GM19351 (cell line): ENCODE measurements at regions not wholly inside any gene's neighbourhood (a gene's known extent, or its start where the extent isn't known, plus 50 kb on each side); places are given as distances from the start of the nearest gene placed in this dataset.

Source experiments
- ATAC-seq: cut with Tn5 transposase; IDR thresholded peaks from one replicate; pipeline ENCODE4 v1.9.1; 2021; ENCODE audit warnings: mild to moderate bottlenecking, moderate library complexity; ENCODE audit not compliant: unreplicated experiment

DNA sequence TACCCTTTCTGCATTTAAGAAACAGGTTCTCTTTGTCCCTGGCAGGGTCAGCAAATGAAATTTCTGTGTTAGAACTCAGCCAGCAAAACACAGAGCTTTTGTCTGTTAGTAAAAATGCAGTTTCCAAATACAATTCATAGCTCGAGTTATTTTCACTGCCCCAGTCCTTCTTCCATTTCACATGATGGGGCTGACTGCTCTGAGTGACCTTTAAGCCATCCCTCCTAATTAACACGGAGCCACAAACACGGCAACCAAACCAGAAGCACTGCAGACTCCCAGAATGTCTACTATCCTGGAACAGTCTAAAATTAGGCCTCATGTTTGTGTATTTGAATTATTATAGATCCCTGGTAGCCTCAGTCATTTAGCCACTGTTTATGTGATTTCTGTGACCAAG lies 99.1 kb upstream of the RGS4 start:
- no peak for ATAC-seq

DNA sequence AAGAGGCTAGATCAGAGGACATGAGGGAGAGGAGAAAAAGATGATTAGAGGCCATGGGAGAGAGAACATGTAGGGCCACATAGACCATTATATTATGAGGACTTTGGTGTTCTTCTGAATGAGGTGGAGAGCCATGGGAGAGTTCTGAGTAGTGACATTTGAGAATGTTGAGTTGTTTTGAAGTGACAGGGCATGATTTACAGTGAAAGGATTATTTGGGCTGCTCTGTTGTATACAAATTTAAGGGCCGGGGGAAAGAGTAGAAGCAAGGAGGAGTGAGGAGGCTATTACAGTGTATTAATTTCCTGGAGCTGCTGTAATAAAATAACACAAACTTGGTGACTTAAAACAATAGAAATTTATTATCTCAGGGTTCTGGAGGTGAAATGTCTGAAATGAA lies 102.5 kb upstream of the RGS4 start:
- ATAC-seq, result no peak

DNA sequence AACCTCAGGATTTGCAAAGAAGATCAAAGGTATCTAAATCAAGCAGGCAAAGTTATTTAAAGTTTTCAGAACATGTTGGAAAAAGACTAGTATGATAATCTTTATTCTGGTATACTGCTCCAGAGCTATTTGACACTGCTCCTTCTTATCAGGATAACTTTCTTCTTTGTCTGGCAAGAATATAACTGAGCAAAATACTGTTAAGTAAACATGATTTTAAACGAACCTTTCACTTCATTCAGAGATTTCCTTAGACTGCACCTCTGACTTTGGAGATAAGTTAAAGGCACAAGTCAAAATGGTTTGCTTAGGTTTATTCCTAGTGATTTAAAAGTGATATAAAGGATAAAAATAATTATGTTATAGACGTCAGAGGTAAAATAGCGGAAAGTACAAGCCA lies 103.9 kb upstream of the CCDC190 start:
- ATAC-seq, result no peak

DNA sequence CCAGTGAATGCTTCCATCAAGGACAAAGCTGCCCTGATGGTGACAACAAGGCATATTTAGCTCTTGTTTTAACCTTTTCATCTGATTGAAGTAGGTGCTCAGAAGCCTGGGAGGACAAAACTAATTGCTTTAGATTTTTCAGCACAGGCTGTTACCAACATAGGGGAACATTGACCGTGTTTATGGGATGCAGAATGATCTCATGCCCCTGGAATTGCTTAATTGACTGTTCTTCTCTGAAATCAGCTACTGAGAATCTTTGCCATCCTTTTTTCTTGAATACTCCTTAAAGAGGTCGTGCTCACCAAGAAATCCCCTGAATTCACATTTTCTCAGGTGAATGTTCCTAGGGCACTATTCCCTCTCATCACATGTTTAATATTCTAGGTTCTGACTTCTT lies 95.9 kb upstream of the CCDC190 start:
- no peak for ATAC-seq

DNA sequence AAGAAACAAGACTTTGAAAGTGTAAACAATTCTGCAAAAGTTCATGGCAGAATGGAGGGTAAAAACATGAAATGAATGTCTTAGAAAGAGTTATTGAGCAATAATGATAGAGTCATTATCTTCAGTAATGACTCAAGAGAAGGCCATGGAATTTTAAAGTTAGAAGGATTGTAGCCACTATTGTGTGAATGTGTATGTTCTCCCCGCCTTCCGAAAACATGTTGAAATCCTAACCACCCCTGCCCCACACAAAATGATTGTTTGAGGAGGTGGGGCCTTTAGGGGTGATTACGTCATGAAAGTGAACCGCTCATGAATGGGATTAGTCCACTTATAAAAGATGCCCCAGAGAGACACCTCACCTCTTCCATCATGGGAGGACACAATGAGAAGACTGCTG lies 93.8 kb upstream of the CCDC190 start:
- ATAC-seq, result no peak

DNA sequence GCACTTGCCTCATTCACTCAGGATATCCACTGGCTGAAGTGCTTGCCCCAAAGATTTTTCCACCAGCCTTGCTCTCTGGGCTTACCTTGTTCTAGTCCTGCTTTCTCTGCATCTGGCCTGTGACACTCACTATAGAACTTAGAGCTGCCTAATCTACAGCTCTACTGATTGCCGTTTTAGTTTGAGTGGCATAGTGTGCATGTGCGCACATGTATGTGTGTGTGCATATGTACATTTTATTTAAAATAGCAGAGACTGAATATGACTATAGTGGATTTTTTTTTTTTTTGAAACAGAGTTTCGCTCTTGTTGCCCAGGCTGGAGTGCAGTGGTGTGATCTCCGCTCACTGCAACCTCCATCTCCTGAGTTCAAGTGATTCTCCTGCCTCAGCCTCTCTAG lies 92.0 kb upstream of the CCDC190 start:
- ATAC-seq, result no peak

DNA sequence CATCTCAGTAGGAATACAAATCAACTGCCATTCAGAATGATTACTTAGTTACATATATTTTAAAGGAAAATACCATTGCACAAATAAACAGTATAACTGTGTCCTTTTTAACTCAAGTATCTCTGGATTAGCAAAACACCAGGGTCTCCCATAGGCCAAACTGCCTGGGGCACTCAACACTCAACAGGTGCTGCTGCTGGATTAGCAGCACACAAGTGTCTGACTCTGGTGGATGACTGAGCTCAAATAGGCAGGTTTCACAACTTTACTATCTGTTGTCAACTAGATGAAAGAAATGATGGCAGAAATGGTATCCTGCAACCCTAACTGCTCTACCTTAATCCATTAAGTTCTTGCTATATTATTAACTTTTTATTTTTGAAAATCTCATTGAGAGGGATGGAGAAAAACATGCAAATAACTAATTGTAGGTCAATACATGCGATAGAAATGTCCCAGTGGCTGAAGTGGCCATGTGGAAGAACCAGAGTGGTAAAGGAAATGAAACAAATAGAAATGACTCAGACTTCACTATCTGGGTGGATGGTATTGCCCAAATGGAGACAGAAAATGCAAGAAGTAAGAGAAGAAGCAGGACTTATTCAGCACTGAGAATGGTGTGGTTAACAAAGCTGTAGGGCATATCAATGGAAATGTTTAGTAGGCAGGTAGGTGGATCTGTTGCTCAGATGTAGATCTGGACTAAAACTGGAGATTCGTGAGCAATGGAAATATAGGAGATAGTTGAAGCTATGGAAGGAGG lies 90.8 kb upstream of the CCDC190 start:
- ATAC-seq, result peak; percentile 96

DNA sequence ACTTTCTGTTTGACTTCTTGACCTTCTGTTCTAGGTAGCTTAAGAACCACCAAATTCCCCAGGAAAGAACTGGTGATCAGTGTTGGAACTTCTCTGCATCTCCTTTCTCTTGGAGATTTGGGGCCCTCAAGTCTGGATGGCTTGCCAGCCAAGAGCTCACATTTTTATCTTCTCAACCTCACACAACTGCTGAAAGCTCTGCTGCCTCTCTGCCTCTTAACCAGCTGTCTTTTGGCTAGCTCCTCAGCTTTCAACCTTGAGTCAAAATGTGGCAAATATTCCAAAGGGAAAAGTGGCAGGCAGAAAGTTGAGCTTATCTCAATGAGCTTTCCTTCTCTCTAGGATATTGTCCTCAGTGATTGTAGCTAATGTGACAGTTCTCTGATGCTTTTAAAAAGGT lies 89.2 kb upstream of the CCDC190 start:
- no peak for ATAC-seq

DNA sequence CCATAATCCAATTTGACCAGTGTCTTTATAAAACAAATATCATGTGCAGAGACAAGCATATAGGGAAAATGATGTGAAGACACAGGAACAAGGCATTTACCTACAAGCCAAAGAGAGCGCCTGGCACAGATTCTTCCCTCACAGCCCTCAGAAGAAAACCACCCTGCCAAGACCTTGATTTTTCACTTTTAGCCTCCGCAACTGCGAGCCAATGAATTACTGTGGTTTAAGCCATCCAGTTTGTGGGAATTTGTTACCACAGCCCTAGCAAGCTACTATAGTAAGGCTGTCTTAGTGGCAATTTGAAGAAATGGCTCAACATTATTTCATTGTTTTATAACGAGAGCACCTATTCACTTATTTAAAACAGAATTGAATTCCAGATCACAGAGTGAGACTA lies 85.7 kb upstream of the CCDC190 start:
- no peak for ATAC-seq

DNA sequence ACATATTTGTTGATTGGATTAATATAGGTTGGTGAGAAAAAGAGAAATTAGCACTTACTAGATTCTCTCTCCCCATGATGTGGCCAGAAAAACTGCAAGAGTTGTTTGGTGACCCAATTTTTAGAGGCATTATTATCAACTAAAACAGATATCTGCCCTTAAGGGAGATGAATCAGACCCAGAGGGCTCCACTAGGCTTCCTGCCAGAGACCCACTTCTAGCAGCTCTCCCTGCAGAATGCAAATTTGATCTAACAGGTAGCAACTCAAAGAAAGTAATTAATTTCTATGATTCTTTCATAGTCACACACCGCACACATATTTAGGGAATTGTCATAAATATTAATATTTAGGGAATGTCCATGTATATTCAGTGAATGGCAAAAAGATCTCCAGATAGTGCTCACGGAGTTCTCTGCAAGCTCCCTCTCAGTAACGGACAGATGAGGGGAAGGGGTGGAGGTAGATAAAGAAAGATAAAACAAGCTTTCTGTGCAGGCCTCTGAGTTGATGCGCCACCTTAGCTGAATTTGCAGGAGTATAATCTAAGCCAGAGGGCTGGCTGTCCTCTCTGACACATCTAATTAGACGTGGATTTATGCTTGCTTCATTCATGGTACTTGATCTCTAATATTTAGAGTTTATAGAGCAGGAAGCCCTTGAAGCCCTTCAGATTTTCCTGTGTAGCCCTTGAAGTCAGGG lies 84.1 kb upstream of the CCDC190 start:
- ATAC-seq, result no peak

DNA sequence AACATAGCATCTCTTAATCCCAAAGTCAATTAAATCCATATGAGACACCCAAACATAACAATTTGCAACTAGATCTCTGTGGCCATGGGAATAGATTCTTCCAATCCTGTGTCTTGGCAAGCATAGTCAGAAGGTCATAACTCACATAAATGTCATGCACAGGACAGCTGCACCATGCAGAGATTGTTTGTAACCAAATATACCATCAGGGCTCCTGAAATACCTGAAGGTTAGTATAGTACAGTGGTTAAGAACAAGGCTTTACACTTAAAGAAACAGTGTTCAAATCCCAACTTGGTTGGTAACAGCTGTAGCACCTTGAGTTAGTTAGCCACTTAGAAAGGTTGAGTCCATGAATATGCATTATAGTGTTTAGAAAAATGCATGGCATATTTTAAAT lies 82.6 kb upstream of the CCDC190 start:
- ATAC-seq, result no peak

DNA sequence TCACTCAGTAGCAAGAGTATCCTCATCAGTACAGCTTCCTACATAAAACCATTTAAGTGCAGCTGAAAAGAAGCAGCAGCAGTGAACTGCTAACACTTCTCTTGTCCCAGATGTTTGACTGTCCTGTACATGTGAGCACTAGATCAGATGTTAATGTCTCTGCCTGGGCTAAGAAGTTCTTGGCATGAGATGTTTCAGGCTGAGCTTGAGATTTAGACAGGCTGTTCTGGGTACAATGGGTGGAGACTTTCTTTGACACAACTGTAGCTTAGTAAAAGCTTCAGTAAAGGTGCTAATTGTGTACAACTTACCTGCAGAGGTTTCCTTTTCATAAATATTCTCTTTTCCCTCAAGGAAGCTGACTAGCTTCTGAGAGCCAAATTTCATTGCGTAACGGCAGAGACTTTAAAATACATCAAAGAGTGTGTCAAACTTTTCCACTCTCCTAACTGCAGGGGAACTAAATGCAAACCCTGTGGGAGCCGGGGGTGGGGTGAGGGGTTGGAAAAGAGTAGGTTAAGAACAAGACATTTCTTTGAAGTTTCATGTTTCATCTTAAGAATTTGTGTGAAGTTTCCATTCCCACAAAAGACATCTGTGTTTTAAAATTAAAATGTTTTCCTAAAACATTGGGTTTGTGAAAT lies 82.1 kb upstream of the CCDC190 start:
- ATAC-seq, result no peak

DNA sequence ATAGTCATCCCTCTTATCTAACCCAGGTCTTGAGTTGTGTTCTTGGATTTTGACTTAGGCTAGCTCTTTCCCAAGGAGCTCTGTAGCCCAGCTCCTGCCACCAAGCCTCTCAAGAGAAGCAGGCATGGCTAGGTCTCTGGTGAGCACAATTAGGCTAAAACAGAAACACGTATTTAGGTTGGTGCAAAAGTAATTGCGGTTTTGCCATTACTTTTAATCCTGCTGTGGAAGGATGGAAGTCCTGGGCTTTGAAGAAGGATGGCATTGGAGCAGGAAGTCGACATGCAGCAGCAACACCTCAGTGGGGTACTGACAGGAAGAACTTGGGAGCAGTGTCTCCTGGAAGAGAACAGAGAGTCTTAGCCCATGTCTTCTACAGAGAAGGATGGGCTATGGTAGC lies 80.0 kb upstream of the CCDC190 start:
- no peak for ATAC-seq

DNA sequence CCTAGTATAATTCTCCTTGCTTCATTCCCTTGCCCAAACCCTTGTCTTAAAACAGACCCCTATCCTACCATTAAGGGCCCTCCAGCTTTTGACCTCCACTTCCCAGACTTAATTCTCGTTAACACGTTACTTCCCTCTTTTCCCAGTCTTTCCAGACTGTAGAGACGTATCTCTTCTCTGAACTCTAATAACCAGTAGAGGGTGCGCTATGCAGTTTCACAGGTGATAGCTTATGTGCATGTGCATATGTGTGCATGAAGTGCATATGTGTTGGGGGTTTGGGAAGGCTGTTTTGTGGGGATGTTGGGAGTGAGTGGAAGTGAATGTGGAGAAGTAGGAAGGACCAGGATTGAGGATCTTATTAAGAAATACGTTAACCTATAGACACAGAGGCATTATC lies 78.1 kb upstream of the CCDC190 start:
- ATAC-seq, result no peak

DNA sequence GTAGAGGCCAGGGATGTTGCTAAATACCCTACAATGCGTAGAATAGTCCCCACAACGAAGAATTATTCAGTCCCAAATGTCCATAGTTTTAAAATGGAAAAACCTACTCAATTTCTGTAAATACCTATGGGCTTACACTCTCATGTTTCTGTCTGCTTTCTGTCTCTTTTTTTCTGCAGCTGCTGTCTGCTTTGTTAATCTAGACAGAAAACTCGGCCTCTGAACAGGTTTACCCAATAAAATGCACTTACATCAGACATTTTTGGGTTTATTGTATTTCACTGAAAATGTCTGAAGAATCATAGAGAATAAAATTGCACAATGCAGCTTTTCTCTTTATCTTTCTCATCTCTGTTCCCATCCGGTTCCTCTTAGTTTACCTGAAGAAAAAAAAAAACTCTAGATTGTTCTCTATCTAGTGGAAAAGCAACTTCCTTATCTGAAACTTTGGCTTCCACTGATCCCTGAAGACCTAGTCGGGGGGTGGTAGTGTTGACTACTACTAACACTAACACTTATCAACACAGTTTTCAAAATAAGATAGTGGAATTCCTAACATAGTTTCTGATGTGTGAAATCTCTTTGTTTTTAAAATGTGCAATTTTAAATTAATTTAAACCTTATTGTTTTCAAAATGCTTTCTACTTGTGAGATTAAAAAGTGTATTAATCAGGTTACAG lies 76.9 kb upstream of the CCDC190 start:
- ATAC-seq, result no peak

DNA sequence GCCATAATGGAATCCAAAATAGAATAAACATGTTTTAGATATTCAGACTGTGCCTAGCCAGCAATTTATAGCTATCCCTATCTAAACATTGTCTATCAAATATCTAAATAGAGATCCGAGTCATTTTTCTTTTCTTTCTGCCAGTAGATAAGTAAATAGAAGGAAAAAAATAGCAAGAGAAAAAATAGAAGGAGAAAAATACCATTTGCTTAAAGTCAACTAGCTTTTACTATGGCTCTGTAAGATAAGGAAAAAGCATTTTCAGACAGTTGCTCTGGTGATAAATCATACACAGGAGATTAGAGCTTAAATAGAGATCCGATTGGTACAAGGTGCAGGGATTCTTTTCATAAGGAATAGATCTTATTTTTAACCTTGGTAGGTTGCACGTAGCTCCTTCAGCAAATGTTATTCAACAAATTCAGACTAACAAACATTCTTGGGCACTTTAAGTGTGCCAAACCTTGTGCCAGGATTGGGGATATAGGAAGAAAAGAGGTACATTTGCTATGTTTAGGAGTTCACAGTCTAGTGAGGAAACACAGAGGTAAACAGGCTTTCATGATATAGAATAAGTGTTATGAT lies 70.1 kb upstream of the CCDC190 start:
- ATAC-seq, result no peak

DNA sequence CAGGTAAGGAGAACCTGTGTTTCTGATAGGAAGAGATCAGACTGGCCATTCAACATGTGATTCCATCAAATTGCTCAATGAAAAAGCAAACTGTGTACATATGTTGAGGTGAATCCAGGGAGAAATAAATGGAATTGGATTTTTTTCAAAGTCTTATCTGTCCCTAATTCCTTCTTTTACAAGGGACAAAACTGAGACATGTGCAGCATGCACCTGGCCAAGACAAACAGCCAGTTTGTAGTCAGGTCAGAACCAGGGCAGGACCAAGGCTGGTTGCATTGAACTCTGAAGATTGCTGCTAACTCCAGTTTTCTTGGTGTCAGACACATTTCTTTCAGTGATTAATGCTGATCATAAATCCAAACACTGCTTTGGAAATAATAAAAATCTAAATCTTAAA lies 69.6 kb upstream of the CCDC190 start:
- no peak for ATAC-seq

DNA sequence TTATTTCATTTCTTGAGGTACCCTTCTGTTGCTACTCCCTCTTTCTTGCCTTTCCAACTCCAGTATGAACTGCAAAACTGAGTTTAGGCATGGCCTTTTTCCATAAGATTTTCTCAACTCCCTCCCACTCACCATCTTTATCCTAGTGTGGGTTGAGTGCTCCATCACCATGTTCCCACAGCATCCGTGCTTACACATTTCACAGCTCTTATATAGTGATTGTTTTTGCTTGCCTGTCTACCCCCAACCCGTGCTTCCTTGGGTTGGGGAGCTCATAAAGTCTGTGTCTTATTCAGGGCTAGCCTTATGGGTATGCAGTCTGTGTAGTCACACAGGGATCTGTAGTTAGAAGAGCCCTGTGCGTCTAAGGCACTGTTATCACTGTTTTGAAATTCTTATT lies 68.2 kb upstream of the CCDC190 start:
- ATAC-seq, result no peak

DNA sequence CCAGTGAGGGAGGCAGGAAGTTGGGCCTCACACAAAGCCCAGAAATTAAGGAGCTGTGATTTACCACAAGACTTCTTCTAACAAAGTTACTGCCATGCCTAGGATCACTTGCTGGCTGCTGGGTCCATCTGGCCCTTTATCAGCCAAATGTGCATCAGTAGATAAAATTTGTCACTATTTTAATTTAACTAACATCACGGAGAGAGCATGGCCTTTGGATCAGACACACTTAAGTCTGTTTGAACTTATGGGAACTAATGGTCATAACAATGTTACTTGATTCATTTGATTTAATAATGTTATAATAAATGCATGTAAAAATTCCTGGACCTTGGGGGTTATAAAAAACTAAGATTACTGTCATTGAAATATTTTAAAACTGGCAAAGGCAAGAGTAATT lies 67.2 kb upstream of the CCDC190 start:
- no peak for ATAC-seq

DNA sequence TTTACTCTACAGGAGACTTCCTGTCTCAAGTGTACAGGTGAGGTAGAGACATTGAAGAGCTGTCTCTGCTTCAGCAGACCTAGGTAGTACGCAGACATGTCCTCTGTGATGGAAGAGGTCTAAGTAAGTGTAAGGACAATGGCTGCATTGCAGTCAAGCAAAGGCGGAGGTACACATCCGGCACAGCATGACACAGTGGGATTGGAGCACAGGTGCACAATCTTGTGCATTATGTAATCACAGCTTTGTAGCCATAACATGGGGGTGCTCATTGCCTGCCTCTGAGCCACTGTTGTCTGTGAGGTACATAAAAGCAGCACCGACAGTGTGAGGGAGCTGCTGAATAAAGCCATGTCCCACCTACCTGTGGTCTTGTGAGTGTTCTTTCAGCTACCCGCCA lies 66.4 kb upstream of the CCDC190 start:
- ATAC-seq, result no peak

DNA sequence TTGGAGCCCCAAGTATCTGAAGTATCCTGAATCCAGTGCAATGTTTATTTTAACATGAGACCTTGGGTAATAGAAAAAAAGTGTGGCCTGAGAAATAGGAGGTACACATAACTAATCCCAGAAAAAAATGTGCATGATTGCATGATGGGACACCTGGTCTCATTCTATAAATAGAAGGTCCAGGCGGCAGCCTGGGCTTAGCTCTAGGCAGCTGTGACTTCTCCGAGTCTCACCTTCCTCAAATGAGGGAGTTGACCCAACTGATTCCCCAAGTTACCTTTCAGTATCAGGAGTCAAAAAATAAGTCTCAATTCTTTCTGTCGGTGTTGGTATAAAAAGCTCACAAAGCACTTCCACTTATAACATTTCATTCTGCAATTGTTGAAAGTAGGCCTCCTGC lies 65.9 kb upstream of the CCDC190 start:
- ATAC-seq, result no peak
